ENCODE measurements at regions not wholly inside any gene's neighbourhood (a gene's known extent, or its start where the extent isn't known, plus 50 kb on each side); places are given as distances from the start of the nearest gene placed in this dataset.

- no peak for TF ChIP-seq CTCF (IDR thresholded peaks at IDR 0.05)
- no peak for TF ChIP-seq POLR2A (IDR thresholded peaks at IDR 0.05)
- no peaks in the 10 kb centered on the region for H3K4me1 ChIP-seq
- H3K27me3 ChIP-seq, result no peaks in the 10 kb centered on the region
- H3K36me3 ChIP-seq, result no peaks in the 10 kb centered on the region
- H3K27ac ChIP-seq, result no peak overlapping the region
- no peak for DNase-seq
- no peak overlapping the region for H3K4me3 ChIP-seq
- H3K9me3 ChIP-seq, result no peaks in the 10 kb centered on the region
These were observed 369.5 kb downstream of the GBA3 start for GRCh38 chr4:23062188-23062587.

- TF ChIP-seq CTCF (IDR thresholded peaks at IDR 0.05) (no peak), POLR2A (IDR thresholded peaks at IDR 0.05) (no peak)
- Histone ChIP-seq H3K27me3 (no peaks in the 10 kb centered on the region), H3K4me3 (no peak overlapping the region), H3K4me1 (no peaks in the 10 kb centered on the region), H3K9me3 (no peaks in the 10 kb centered on the region), H3K36me3 (no peaks in the 10 kb centered on the region), H3K27ac (no peak overlapping the region)
- DNase-seq, result peak in 1 of 3 donors; percentile 48
These were observed 368.7 kb downstream of the GBA3 start for GRCh38 chr4:23061431-23061830.

GRCh38 chr4:23060776-23061175, 368.0 kb downstream of the GBA3 start:
- H3K9me3 ChIP-seq, result no peaks in the 10 kb centered on the region
- H3K36me3 ChIP-seq, result no peaks in the 10 kb centered on the region
- no peak for DNase-seq
- H3K27me3 ChIP-seq, result no peaks in the 10 kb centered on the region
- H3K4me1 ChIP-seq, result no peaks in the 10 kb centered on the region
- no peak overlapping the region for H3K4me3 ChIP-seq
- TF ChIP-seq CTCF (IDR thresholded peaks at IDR 0.05) (no peak), POLR2A (IDR thresholded peaks at IDR 0.05) (no peak)
- no peak overlapping the region for H3K27ac ChIP-seq

- Histone ChIP-seq H3K4me1 (no peaks in the 10 kb centered on the region), H3K27ac (no peak overlapping the region), H3K36me3 (no peaks in the 10 kb centered on the region), H3K9me3 (no peaks in the 10 kb centered on the region), H3K4me3 (no peak overlapping the region), H3K27me3 (no peaks in the 10 kb centered on the region)
- TF ChIP-seq CTCF (IDR thresholded peaks at IDR 0.05) (no peak), POLR2A (IDR thresholded peaks at IDR 0.05) (no peak)
- no peak for DNase-seq
These were observed 365.5 kb downstream of the GBA3 start for GRCh38 chr4:23058165-23058776.

- Histone ChIP-seq H3K9me3 (no peaks in the 10 kb centered on the region), H3K4me1 (no peaks in the 10 kb centered on the region), H3K27me3 (no peaks in the 10 kb centered on the region), H3K27ac (no peak overlapping the region), H3K4me3 (no peak overlapping the region), H3K36me3 (no peaks in the 10 kb centered on the region)
- no peak for DNase-seq
- TF ChIP-seq POLR2A (IDR thresholded peaks at IDR 0.05) (no peak), CTCF (IDR thresholded peaks at IDR 0.05) (no peak)
These were observed 348.8 kb downstream of the GBA3 start for GRCh38 chr4:23041501-23041900.

GRCh38 chr4:23040539-23040938, 347.8 kb downstream of the GBA3 start:
- Histone ChIP-seq H3K36me3 (no peaks in the 10 kb centered on the region), H3K4me3 (no peak overlapping the region), H3K27me3 (no peaks in the 10 kb centered on the region), H3K27ac (no peak overlapping the region), H3K9me3 (no peaks in the 10 kb centered on the region), H3K4me1 (no peaks in the 10 kb centered on the region)
- no peak for DNase-seq
- no peak for TF ChIP-seq POLR2A (IDR thresholded peaks at IDR 0.05)
- no peak for TF ChIP-seq CTCF (IDR thresholded peaks at IDR 0.05)
